ENCODE measurements at regions not wholly inside any gene's neighbourhood (a gene's known extent, or its start where the extent isn't known, plus 50 kb on each side); places are given as distances from the start of the nearest gene placed in this dataset.
A peak's percentile ranks its signal among the peaks of the same experiment; 100 is the strongest.
"Not testable (repeated sequence)": the region's sequence is repeated elsewhere in the genome, so short reads cannot be mapped to it uniquely, and the experiment has no call there.

- Histone ChIP-seq H3K27me3 (ENCODE audit: control insufficient read depth in 3 of 3, insufficient read depth in 3 of 3, low read depth in 1 of 3, low read length in 3 of 3) (no peaks in the 10 kb centered on the region), H2BK12ac (ENCODE audit: low read length) (no peak overlapping the region), H3K79me1 (ENCODE audit: low read depth, low read length) (no peaks in the 10 kb centered on the region), H4K8ac (ENCODE audit: low read depth, low read length) (no peak overlapping the region), H3K4ac (ENCODE audit: low read length) (no peak overlapping the region), H3K14ac (ENCODE audit: low read length) (no peak overlapping the region), H2AFZ (ENCODE audit: low read length) (no peak overlapping the region), H3K27ac (replicated peaks; ENCODE audit: low read length) (no peak overlapping the region), H3K36me3 (replicated peaks in 1 of 2; ENCODE audit: control insufficient read depth in 2 of 2, insufficient read depth in 2 of 2, low read length in 2 of 2) (no peaks in the 10 kb centered on the region), H3K9me3 (replicated peaks in 1 of 2; ENCODE audit: control insufficient read depth in 2 of 2, insufficient read depth in 1 of 2, low read depth in 1 of 2, low read length in 2 of 2) (no peaks in the 10 kb centered on the region), H4K91ac (ENCODE audit: low read depth, low read length, poor library complexity) (no peak overlapping the region), H3K4me2 (ENCODE audit: insufficient read depth, low read length, poor library complexity, severe bottlenecking) (no peak overlapping the region), H2BK15ac (ENCODE audit: low read length) (no peak overlapping the region), H2AK5ac (ENCODE audit: low read depth, low read length) (no peak overlapping the region), H3K4me1 (ENCODE audit: control insufficient read depth in 2 of 2, insufficient read depth in 1 of 2, low read depth in 1 of 2, low read length in 2 of 2) (peaks cover 0 to 2% of the 10 kb centered on the region in 2 donors), H2BK5ac (ENCODE audit: low read length) (no peak overlapping the region), H2BK120ac (ENCODE audit: low read depth, low read length) (no peak overlapping the region), H3K4me3 (ENCODE audit: low read length in 2 of 2) (no peak overlapping the region), H3K18ac (ENCODE audit: low read length) (no peak overlapping the region), H3K9ac (ENCODE audit: low read depth, low read length, poor library complexity) (no peak overlapping the region), H3K23ac (ENCODE audit: low read depth, low read length, poor library complexity) (no peak overlapping the region)
- no CpG with 5 or more reads among the region's 3 CpGs for WGBS, 2 donors (ENCODE audit: extremely low coverage in 2 of 2, insufficient read length in 2 of 2, insufficient replicate concordance in 1 of 2)
- DNase-seq (ENCODE audit: low spot score): no peak
These were observed 512.4 kb upstream of the CHD1 start for GRCh38 chr5:99441235-99441634.

GRCh38 chr5:99438619-99439018 is 509.8 kb upstream of the CHD1 start:
- Histone ChIP-seq H4K8ac (ENCODE audit: low read depth, low read length) (no peak overlapping the region), H3K14ac (ENCODE audit: low read length) (no peak overlapping the region), H2BK120ac (ENCODE audit: low read depth, low read length) (no peak overlapping the region), H3K4me1 (ENCODE audit: control insufficient read depth in 2 of 2, insufficient read depth in 1 of 2, low read depth in 1 of 2, low read length in 2 of 2) (peaks cover 0 to 2% of the 10 kb centered on the region in 2 donors), H3K9me3 (replicated peaks in 1 of 2; ENCODE audit: control insufficient read depth in 2 of 2, insufficient read depth in 1 of 2, low read depth in 1 of 2, low read length in 2 of 2) (no peaks in the 10 kb centered on the region), H2AFZ (ENCODE audit: low read length) (no peak overlapping the region), H3K4ac (ENCODE audit: low read length) (no peak overlapping the region), H3K4me3 (ENCODE audit: low read length in 2 of 2) (no peak overlapping the region), H4K91ac (ENCODE audit: low read depth, low read length, poor library complexity) (no peak overlapping the region), H2BK5ac (ENCODE audit: low read length) (no peak overlapping the region), H3K23ac (ENCODE audit: low read depth, low read length, poor library complexity) (no peak overlapping the region), H3K9ac (ENCODE audit: low read depth, low read length, poor library complexity) (no peak overlapping the region), H2BK15ac (ENCODE audit: low read length) (no peak overlapping the region), H2BK12ac (ENCODE audit: low read length) (no peak overlapping the region), H2AK5ac (ENCODE audit: low read depth, low read length) (no peak overlapping the region), H3K27me3 (ENCODE audit: control insufficient read depth in 3 of 3, insufficient read depth in 3 of 3, low read depth in 1 of 3, low read length in 3 of 3) (no peaks in the 10 kb centered on the region), H3K27ac (replicated peaks; ENCODE audit: low read length) (no peak overlapping the region), H3K18ac (ENCODE audit: low read length) (no peak overlapping the region), H3K36me3 (replicated peaks in 1 of 2; ENCODE audit: control insufficient read depth in 2 of 2, insufficient read depth in 2 of 2, low read length in 2 of 2) (no peaks in the 10 kb centered on the region), H3K79me1 (ENCODE audit: low read depth, low read length) (no peaks in the 10 kb centered on the region), H3K4me2 (ENCODE audit: insufficient read depth, low read length, poor library complexity, severe bottlenecking) (no peak overlapping the region)
- no peak for DNase-seq (ENCODE audit: low spot score)
- WGBS, 2 donors (ENCODE audit: extremely low coverage in 2 of 2, insufficient read length in 2 of 2, insufficient replicate concordance in 1 of 2): no CpG with 5 or more reads among the region's 7 CpGs

GRCh38 chr5:99437986-99438385 is 509.2 kb upstream of the CHD1 start:
- Histone ChIP-seq H4K91ac (ENCODE audit: low read depth, low read length, poor library complexity) (no peak overlapping the region), H2AFZ (ENCODE audit: low read length) (peak overlapping the region; percentile 59), H3K4me2 (ENCODE audit: insufficient read depth, low read length, poor library complexity, severe bottlenecking) (no peak overlapping the region), H3K9me3 (replicated peaks in 1 of 2; ENCODE audit: control insufficient read depth in 2 of 2, insufficient read depth in 1 of 2, low read depth in 1 of 2, low read length in 2 of 2) (no peaks in the 10 kb centered on the region), H3K4me3 (ENCODE audit: low read length in 2 of 2) (no peak overlapping the region), H4K8ac (ENCODE audit: low read depth, low read length) (no peak overlapping the region), H3K4ac (ENCODE audit: low read length) (no peak overlapping the region), H3K79me1 (ENCODE audit: low read depth, low read length) (no peaks in the 10 kb centered on the region), H3K4me1 (ENCODE audit: control insufficient read depth in 2 of 2, insufficient read depth in 1 of 2, low read depth in 1 of 2, low read length in 2 of 2) (no peaks in the 10 kb centered on the region), H2BK12ac (ENCODE audit: low read length) (no peak overlapping the region), H2BK5ac (ENCODE audit: low read length) (no peak overlapping the region), H3K23ac (ENCODE audit: low read depth, low read length, poor library complexity) (no peak overlapping the region), H2BK15ac (ENCODE audit: low read length) (no peak overlapping the region), H3K36me3 (replicated peaks in 1 of 2; ENCODE audit: control insufficient read depth in 2 of 2, insufficient read depth in 2 of 2, low read length in 2 of 2) (no peaks in the 10 kb centered on the region), H3K27ac (replicated peaks; ENCODE audit: low read length) (no peak overlapping the region), H3K14ac (ENCODE audit: low read length) (no peak overlapping the region), H3K18ac (ENCODE audit: low read length) (no peak overlapping the region), H3K9ac (ENCODE audit: low read depth, low read length, poor library complexity) (no peak overlapping the region), H2BK120ac (ENCODE audit: low read depth, low read length) (no peak overlapping the region), H3K27me3 (ENCODE audit: control insufficient read depth in 3 of 3, insufficient read depth in 3 of 3, low read depth in 1 of 3, low read length in 3 of 3) (no peaks in the 10 kb centered on the region), H2AK5ac (ENCODE audit: low read depth, low read length) (no peak overlapping the region)
- DNase-seq (ENCODE audit: low spot score): no peak

- not testable (repeated sequence) for H3K14ac ChIP-seq (ENCODE audit: low read length); H3K23ac ChIP-seq (ENCODE audit: low read depth, low read length, poor library complexity); H2AFZ ChIP-seq (ENCODE audit: low read length); H3K79me1 ChIP-seq (ENCODE audit: low read depth, low read length); H3K27me3 ChIP-seq (ENCODE audit: control insufficient read depth in 3 of 3, insufficient read depth in 3 of 3, low read depth in 1 of 3, low read length in 3 of 3); H3K18ac ChIP-seq (ENCODE audit: low read length); DNase-seq (ENCODE audit: low spot score); H3K4me1 ChIP-seq (ENCODE audit: control insufficient read depth in 2 of 2, insufficient read depth in 1 of 2, low read depth in 1 of 2, low read length in 2 of 2); H3K36me3 ChIP-seq (replicated peaks in 1 of 2; ENCODE audit: control insufficient read depth in 2 of 2, insufficient read depth in 2 of 2, low read length in 2 of 2); H3K4me2 ChIP-seq (ENCODE audit: insufficient read depth, low read length, poor library complexity, severe bottlenecking); H3K27ac ChIP-seq (replicated peaks; ENCODE audit: low read length); H2BK12ac ChIP-seq (ENCODE audit: low read length); H2AK5ac ChIP-seq (ENCODE audit: low read depth, low read length); H2BK120ac ChIP-seq (ENCODE audit: low read depth, low read length); H2BK5ac ChIP-seq (ENCODE audit: low read length); H4K91ac ChIP-seq (ENCODE audit: low read depth, low read length, poor library complexity); H3K9me3 ChIP-seq (replicated peaks in 1 of 2; ENCODE audit: control insufficient read depth in 2 of 2, insufficient read depth in 1 of 2, low read depth in 1 of 2, low read length in 2 of 2); H3K4me3 ChIP-seq (ENCODE audit: low read length in 2 of 2); H4K8ac ChIP-seq (ENCODE audit: low read depth, low read length); H3K4ac ChIP-seq (ENCODE audit: low read length); H3K9ac ChIP-seq (ENCODE audit: low read depth, low read length, poor library complexity); H2BK15ac ChIP-seq (ENCODE audit: low read length)
- no CpG with 5 or more reads among the region's 3 CpGs for WGBS, 2 donors (ENCODE audit: extremely low coverage in 2 of 2, insufficient read length in 2 of 2, insufficient replicate concordance in 1 of 2)
These were observed 494.6 kb upstream of the CHD1 start for GRCh38 chr5:99423396-99423795.
